Left lobe of liver (tissue), 2 donors: ENCODE measurements at regions not wholly inside any gene's neighbourhood (a gene's known extent, or its start where the extent isn't known, plus 50 kb on each side); places are given as distances from the start of the nearest gene placed in this dataset.

Experiments used
- ATAC-seq: fragments of 200-7000 bp; cut with Tn5 transposase; one replicate; pipeline ENCODE4 v1.9.1; 2020; ENCODE audit warnings: mild to moderate bottlenecking, moderate library complexity
- DNase-seq: peaks from one replicate; pipeline ENCODE4 v3.0.0-alpha.2; 2020; ENCODE audit warnings: low spot score
- donor health status: DM: no; HTN: no; CAD: no; lungs with moderate emphysema.
- donor health status: DM: no; HTN: yes; CAD: no.

DNA sequence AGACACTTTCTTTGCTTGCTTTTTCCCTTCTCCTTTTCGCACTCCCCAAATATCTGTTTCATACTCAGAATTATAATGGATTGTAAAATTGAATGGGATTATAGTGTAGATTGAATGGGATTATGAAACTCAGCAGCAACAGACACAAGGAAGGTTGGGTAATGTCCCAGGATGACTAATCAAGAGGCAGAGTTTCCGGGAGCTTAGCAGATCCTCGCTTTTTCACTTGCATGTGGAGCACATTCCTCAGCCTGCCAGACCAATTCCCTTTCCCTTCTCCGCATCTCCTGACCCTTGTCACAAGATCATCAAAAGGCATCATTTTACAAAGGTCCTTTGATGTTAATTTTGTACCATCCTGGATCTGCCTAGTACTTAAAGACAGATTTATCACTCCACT lies 55.1 kb upstream of the SLC1A1 start:
- no peak for ATAC-seq
- no peak for DNase-seq

DNA sequence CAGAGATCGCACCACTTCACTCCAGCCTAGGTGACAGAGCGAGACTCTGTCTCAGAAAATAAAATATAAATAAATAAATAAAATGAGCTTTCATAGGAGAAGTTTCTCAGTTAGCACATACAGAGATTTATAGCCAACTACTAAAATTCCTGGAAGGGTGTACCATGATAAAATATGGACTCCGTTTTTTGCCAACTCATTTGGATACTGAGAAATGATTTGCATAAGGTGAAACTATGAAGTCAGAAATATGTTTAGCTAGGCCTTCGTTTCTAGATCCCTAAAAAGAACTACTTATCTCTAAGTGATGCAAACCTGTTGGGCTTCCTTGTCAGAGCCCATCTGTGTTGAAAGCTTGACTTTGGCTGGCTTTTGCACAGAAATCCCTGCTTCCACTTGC lies 56.9 kb upstream of the SLC1A1 start:
- no peak for DNase-seq
- ATAC-seq: no peak

DNA sequence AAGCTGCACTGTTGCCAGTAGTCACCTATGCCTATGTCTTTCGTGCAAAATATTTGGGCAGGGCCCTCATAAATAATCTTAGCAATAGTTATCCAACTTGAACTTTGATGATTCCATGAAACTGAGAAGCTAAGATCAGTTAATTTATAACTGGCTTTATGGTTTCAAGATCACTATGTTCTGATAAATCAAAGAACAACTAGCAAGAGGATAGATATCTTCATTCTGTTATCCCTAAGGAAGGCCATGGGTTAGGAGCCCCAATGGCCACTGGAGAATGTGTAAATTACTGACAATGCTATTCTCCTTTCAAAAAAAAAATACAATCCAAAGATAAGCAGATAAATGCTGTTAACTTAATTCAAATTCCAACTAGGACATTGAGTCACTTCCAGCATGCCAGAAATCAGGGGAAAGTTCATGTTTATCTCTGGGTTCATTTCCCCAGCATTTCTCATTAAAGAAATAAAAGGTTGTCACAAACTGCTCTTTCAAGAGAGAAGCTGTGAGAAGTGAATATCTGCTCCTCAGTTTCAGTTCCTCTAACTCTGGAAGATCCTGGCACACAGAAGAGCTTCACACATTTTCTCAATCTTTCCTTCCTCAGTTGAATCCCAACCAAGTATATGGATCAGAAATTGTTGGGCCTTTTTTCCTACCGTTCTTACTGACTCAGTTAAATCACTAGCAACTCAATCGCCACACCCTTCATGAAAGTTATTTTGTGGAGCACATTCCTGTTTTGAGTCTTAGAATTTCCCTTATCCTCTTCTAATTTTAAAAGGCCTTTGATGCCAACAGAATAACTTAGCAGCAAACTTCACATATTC lies 59.6 kb upstream of the SLC1A1 start:
- DNase-seq (no peak), ATAC-seq (peak; percentile 78)

DNA sequence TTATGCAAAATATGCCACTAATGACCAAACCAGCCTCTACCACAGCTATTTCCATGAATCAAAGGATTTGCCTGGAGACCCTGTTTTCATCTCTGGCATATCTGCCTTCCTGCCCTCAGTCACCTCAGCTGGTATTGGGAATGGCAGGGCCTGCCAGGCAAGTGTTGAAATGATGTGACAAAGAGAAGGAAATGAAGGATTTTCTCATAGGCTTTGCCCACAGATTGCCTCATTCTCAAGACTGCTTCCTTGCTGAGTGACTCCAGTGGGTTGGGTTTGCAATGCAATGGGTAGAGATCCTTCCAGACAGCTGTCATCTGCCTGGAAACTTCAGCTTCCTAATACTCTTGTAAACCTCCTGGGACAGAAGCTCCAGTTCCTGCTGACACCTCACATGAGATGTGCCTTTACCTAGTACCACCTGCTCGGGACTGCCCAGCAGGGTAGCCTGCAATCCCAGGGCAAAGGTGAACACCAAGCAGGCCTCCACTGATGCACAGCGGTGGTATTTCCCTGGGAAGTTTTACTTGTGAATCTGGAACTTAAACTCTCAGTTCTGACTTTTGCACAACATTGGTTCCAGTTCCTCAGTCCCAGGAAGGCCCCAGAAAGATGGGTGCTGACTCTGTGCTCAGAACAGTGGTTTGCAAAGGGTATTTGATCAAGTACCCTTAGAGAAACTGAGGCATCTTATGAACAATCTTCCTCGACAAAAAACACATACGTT lies 64.8 kb upstream of the SLC1A1 start:
- ATAC-seq: peak; percentile 36
- no peak for DNase-seq

DNA sequence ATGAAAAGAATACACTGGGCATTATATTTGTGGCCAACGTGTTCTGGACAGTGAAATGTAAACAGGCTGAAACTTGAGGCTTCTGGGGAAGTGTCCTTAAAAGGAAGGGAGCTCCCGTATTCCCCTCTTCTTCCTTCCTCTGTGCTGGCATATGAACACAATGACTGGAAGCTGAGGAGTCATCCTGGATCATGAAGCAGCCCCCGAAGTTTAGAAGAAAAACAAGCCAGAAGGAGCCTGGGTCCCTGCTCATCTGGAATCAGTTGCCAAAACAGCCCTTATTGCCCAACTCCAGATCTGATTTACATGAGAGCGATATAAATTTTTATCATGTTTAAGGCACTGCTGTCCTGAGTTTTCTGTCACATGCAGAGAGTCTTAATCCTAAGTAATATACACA lies 65.4 kb upstream of the SLC1A1 start:
- DNase-seq (no peak), ATAC-seq (peak; percentile 15)

DNA sequence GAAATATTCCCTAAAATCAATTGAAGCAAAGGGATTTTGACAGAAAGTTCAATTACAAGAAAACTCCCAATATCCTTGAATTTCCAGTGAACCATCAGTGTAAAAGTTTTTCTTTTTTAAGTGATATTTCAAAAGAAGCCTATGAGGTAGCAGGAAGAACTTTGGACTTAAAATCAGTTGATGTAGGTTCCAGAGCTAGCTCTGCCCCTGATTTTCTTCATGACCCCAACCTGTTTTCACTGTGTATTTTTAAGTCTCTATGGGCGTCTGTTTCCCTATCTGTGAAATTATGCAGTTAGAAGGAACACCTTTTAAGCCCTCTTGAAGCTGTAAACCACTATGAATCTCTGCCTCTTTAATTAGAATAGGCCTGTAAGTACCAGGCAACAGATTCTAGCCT lies 66.2 kb upstream of the SLC1A1 start:
- DNase-seq (no peak), ATAC-seq (peak; percentile 61)

DNA sequence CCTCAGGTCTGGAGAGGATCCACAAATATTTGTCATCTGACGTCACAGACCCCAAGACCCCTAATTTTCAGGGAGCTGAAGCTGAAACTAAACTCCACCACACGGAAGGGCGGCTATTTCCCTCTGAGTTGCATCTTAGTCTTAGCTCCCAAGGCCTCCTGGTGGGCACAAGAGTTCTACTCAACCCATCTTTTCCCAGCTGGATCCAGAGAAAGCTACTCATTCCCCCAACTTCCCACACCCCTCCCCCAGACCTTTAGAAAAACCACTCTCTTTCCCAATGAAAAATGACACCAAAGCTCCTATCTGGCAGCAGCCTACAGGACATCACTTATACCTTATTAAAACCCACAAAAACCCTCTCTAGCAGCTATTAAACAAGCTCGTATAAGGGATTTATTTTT lies 67.1 kb upstream of the SLC1A1 start:
- DNase-seq (no peak), ATAC-seq (no peak)

DNA sequence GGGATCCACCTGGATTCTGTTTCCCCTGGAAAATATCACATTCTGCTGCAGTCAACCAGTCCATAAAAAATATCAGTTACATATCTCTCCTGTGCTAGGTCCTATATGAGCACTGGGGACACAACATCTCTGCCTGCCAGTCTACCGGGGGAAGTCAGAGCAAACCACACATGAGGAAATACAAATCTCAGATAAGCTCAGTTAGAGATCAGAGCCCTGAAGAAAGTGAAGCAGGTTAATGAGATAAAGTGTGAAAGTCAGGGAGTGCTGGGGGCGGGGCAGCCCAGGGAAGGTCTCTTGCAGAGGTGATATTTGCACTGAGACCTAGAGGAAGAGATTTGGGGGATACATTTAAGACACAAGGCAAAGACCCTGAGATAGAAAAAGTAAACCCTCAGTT lies 67.8 kb upstream of the SLC1A1 start:
- DNase-seq (no peak), ATAC-seq (no peak)

DNA sequence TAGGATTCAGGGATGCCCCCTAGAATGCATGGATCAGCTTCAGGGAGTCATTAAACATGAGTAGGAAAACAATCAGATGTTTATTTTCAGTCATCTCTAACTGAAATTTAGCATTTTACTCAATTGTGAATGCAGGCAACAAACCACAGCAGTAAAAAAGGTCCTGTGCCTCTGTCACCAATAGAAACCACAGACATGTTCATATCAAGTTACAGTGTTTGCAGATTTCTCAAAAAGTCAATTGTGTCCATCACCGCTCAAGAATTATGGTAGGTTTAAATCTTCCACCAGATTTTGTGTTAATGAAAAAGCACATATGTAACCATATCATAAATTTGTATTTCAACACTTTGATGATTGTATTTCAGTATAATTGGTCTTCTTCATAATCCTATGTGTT lies 68.4 kb upstream of the SLC1A1 start:
- no peak for DNase-seq
- peak; percentile 34 for ATAC-seq

DNA sequence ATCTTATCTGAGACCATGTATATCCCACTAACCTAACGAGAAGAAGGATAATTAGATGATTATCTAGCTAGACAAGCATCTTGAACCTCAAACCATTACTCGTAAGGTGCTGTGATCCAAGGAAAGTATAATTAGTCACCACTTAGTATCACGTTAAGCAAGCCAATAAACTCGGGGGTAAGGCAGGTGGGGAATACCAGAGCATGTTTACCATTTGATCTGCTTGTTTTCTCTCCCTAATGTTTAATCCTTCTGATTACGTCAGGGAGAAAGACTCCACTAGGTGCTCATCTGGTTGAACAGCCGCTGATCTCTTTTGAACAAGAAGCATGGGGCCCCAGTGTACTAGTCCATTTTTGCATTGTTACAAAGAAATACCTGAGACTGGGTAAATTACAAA lies 69.9 kb upstream of the SLC1A1 start:
- ATAC-seq (no peak), DNase-seq (no peak)

DNA sequence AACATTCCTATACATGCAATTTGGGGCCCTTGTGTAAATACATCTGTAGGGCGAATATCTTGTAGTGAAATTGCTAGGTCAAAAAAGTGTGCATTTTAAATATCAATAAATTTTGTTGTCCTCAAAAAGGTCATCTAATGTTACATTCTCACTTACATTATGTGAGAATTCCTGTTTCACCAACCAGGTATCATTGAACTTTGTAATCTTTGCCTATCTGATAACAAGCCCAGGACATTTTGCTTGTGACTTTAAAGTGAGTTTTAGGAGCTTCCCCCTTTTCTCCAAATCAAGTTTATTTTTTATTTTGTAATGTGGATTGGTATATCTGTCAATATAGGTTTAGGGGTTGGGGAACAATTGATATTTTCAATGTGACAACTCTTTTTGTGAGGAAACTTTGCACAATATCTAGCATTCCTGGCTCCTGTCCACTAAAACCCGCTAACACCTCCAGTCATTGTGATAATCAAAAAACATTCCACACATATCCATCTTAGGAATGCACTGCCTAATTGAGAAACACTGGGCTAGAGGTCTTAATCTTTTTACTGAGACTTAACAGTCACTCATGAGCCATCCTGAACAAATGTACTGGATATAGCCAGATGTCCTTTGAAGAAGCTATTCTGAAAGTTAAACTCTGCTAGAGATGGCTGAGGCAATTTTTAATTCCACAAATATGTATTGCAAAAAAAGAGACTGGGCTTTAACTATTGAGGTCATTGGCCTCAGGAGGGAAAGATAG lies 72.5 kb upstream of the SLC1A1 start:
- peak; percentile 48 for ATAC-seq
- no peak for DNase-seq

DNA sequence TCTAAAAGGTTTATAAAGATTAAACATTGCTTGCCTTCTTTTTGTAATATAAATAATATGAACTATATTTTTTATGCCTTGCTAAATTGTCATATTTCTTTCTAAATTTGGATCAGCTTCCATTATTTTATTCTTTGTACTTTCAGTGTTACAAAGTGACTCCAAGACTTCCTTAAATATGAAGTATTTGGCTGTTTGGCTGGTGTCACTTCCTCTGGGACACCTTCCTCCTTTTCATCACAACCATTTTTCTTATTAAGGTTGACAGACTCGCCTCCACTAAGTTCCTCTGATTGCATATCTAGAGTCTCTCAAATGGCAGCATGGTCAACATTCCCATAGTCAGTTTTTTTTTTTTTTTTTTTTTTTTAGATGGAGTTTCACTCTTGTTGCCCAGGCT lies 73.8 kb upstream of the SLC1A1 start:
- ATAC-seq: no peak
- no peak for DNase-seq

DNA sequence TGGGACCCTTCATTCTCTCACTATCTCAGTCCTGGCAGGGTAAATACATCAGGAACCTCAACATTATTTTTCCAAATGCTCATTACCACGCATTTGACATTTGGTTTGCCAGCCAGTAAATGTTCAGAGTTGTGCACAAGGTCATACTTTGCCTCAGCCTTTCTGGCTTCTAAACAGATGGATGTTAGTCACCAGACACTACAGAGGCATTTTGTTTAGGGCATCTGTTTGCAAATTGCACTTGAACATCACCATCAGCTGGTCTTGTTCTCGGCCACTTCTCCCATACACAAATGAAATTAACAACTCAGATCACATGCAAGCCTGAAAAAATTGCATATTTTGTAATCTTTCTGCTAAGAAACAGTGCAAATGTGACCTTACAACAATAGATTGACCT lies 75.0 kb upstream of the SLC1A1 start:
- no peak for DNase-seq
- ATAC-seq: no peak

DNA sequence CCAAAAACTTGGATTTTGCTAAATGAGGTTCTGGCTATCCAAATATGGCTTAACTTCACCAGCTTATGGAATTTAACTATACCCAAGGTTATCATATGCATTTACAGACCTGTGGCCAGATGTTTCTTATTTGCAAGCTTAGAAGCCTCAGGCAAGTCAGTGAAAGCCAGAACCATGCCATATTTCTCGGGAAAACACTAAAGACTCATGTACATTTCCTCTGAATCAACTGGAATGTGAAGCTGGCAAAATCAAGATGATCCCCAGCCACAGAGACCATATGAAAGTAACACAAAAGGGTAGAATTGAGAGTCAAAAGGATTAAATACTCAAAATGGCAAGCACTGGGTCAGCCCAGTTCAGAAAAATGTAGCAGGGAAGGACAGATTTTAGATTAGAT lies 76.4 kb upstream of the SLC1A1 start:
- ATAC-seq (no peak), DNase-seq (no peak)

DNA sequence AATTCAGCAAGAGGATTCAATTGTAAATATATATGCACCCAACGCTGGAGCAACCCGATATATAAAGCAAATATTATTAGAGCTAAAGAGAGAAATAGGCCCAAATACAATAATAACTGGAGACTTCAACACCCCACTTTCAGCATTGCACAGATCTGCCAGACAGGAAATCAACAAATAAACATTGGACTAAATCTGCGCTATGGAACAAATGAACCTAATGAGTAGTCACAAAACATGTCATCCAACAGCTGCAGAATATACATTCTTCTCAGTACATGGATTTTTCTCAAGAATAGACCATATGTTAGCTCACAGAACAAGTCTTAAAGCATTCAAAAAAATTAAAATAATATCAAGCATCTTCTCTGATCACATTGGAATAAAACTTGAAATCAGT lies 86.1 kb upstream of the SLC1A1 start:
- DNase-seq (no peak), ATAC-seq (no peak)

DNA sequence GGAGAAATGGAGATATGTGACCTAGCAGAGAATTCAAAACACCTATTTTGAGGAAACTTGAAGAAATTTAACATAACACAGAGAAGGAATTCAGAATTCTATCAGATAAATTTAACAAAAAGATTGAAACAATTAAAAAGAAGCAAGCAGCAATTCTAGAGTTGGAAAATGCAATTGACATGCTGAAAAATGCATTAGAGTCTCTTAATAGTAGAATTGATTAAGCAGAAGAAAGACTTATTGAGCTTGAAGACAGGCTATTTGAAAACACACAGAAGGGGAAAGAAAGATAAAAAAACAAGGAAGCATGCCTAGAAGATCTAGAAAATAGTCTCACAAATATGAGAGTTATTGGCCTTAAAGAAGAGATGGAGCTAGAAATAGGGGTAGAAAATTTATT lies 87.8 kb upstream of the SLC1A1 start:
- ATAC-seq (no peak), DNase-seq (no peak)

DNA sequence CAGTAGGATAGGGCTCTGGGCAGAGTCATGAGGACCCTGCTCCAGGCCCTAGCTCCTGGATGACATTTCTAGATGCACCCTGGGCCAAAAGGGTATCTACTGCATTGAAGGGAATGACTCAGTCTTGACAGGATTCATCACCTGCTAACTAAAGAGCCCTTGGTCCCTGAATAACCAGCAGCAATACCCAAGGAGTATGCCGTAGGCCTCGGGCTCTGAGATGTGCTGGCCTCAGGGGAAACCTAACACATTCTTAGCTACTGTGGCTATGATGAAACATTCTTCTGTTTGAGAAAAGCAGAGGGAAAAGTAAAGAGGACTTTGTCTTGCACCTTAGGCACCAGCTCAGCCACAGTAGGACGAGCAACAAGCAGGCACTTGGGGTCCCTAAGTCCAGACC lies 89.5 kb upstream of the SLC1A1 start:
- no peak for ATAC-seq
- DNase-seq: no peak

DNA sequence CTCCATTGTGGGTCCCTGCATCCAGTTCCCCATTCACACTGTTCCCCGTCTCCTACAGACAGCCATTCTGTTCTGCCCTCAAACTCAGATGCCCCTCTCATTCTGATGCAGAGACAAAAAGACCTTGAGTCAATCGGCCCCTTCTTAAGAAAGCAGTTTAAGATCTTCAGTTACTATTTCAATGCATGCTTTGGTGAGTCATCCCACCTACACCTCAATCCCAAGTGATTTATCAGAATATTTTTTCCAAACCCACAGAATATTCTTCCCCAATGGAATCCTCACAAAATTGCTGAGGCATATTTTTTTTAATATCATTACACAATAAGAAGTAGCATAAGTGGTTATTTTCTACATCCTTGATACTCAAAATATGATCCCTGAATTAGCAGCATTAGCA lies 92.4 kb upstream of the SLC1A1 start:
- no peak for ATAC-seq
- DNase-seq: no peak

DNA sequence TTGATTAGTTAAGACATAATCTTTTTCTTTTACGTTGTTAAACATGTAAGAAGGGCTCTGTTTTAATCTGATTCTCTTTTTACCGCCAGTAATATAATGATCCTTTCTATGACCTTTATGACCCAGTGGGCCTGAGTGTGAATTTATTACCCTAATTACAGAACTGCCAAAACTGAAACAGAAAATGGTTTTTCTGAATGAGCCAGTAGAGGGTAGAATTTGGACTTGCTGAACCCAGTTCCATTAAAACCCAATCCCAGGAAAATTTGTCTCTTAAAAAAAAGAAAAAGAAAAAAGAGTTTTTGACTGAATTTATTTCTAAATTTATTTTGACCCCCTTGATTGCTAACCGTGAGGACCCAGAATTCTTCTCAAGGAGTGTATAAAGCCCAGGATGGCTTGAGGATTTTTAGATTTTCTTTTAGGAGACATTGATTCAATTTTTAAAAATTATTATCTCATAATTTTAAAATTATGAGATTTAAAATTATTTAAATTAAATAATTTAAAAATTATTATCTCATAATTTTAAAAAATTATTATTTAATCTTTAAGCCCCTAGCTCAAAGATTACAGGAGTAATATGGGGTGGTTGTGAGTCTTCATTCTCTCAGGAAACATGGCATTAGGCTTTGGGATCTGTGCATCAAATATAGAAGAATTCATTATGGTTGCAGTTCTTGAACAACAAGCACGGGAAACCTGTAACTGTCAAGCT lies 94.1 kb upstream of the GLIS3 start:
- peak; percentile 72 for ATAC-seq
- no peak for DNase-seq

DNA sequence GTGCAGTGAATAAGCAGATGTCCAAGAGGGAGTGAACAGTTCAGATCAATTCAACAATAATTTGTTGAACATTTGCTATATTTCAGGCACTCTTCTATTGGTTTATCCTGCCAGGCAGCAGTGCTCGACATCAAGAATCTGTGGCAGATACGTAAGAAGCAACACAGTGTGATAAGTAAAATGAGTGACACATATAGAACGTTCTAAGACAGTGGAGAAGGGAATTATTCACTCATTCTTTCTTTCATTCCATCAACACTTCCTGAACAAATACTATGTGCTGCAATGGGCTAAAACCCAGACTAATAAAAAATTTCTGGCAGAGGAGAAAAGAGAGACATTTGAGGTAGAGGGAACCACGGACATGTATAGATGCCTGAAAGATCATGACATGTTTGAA lies 89.9 kb upstream of the GLIS3 start:
- no peak for ATAC-seq

DNA sequence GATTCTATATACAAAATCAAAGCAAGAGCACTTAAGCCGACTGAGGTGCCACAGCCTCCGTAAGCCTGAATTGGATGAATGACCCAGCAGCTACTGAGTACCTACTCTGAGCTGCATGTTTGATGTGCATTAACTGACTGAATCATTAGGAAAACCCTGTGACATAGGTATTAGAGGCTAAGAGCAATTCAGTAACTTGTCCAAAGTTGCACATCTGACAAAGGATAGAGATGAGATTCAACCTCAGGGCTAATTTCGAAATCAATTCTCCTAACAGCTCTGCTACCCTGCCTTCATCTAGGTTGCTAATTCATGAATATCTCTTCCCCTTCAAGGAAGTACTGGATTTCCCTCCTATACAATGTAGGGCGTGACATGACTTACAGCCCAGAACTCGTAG lies 89.1 kb upstream of the GLIS3 start:
- no peak for ATAC-seq
- DNase-seq: no peak

More for the DNA sequence above, 89.9 kb upstream of the GLIS3 start:
- DNase-seq: no peak
